Fibroblast of lung (primary cell): ENCODE measurements at regions not wholly inside any gene's neighbourhood (a gene's known extent, or its start where the extent isn't known, plus 50 kb on each side); places are given as distances from the start of the nearest gene placed in this dataset.
A peak's percentile ranks its signal among the peaks of the same experiment; 100 is the strongest.
"Not testable (repeated sequence)": the region's sequence is repeated elsewhere in the genome, so short reads cannot be mapped to it uniquely, and the experiment has no call there.

ENCODE experiments used
- DNase-seq, 2 donors: peaks; one replicate each; pipeline versions ENCODE4 v3.0.0 to v3.0.0-alpha.2; 2010; ENCODE audit warnings: low read depth in 2 of 2
- H2AFZ ChIP-seq: 2 replicates; pipeline ENCODE4 v1.5.1; 2012; ENCODE audit warnings: low read length, control low read depth, inconsistent platforms
- H3K27ac ChIP-seq: 2 replicates; pipeline ENCODE4 v1.5.1; 2011; ENCODE audit warnings: low read length, control low read depth; ENCODE audit not compliant: insufficient read depth
- H3K27me3 ChIP-seq: 2 replicates; pipeline ENCODE4 v1.5.1; 2011; ENCODE audit warnings: mild to moderate bottlenecking, low read length; ENCODE audit not compliant: control insufficient read depth, insufficient read depth
- H3K36me3 ChIP-seq: 2 replicates; pipeline ENCODE4 v1.5.1; 2011; ENCODE audit warnings: low read length; ENCODE audit not compliant: control insufficient read depth, insufficient read depth
- H3K4me1 ChIP-seq: 2 replicates; pipeline ENCODE4 v1.5.1; 2011; ENCODE audit warnings: low read length; ENCODE audit not compliant: control insufficient read depth, insufficient read depth; ENCODE audit errors: extremely low read depth
- H3K4me2 ChIP-seq: 2 replicates; pipeline ENCODE4 v1.5.1; 2011; ENCODE audit warnings: low read length, control low read depth; ENCODE audit not compliant: insufficient read depth; ENCODE audit errors: extremely low read depth
- H3K4me3 ChIP-seq, 4 experiments: fragments of 200-600 bp in 1 of 4; sonication (generic) in 1 of 4; replicated peaks in 1 of 4; 2 replicates each; pipeline ENCODE4 v1.5.1; 2011 to 2016; ENCODE audit warnings: low read length in 4 of 4, low read depth in 3 of 4, mild to moderate bottlenecking in 3 of 4, control low read depth in 2 of 4, inconsistent platforms in 1 of 4, mixed read lengths in 1 of 4; ENCODE audit not compliant: insufficient read depth in 1 of 4; ENCODE audit errors: control extremely low read depth in 1 of 4
- H3K79me2 ChIP-seq: 2 replicates; pipeline ENCODE4 v1.5.1; 2012; ENCODE audit warnings: mild to moderate bottlenecking, low read length, inconsistent platforms; ENCODE audit not compliant: control insufficient read depth, insufficient read depth
- H3K9ac ChIP-seq: 2 replicates; pipeline ENCODE4 v1.5.1; 2011; ENCODE audit warnings: mild to moderate bottlenecking, low read length, control low read depth; ENCODE audit not compliant: insufficient read depth
- H3K9me3 ChIP-seq: 2 replicates; pipeline ENCODE4 v1.5.1; 2012; ENCODE audit warnings: low read depth, low read length; ENCODE audit not compliant: control insufficient read depth, insufficient read depth
- H4K20me1 ChIP-seq: 2 replicates; pipeline ENCODE4 v1.5.1; 2011; ENCODE audit warnings: low read length; ENCODE audit not compliant: control insufficient read depth, insufficient read depth; ENCODE audit errors: extremely low read depth
- CTCF ChIP-seq, 2 donors: IDR thresholded peaks in 1 of 2; conservative IDR thresholded peaks in 1 of 2; 1 replicate in 1 of 2; 2 replicates in 1 of 2; pipeline ENCODE4 v1.5.1; 2011 to 2012; ENCODE audit warnings: low read length in 2 of 2, control low read depth in 1 of 2, inconsistent platforms in 1 of 2, low read depth in 1 of 2, mild to moderate bottlenecking in 1 of 2
- EZH2 ChIP-seq: IDR thresholded peaks from 2 replicates; pipeline ENCODE4 v1.5.1; 2012; ENCODE audit warnings: low read length, control low read depth, mild to moderate bottlenecking; ENCODE audit errors: missing control alignments

- DNase-seq = no peak
- Histone ChIP-seq H3K79me2 (no peaks in the 10 kb centered on the region), H3K27me3 (no peaks in the 10 kb centered on the region), H2AFZ (no peak overlapping the region), H3K4me3 (no peak overlapping the region), H3K36me3 (no peaks in the 10 kb centered on the region), H4K20me1 (no peaks in the 10 kb centered on the region), H3K9ac (no peak overlapping the region), H3K4me2 (no peak overlapping the region), H3K9me3 (no peaks in the 10 kb centered on the region), H3K27ac (no peak overlapping the region), H3K4me1 (no peaks in the 10 kb centered on the region)
- TF ChIP-seq EZH2 (no peak), CTCF (conservative IDR thresholded peaks at IDR 0.05 in 1 of 2, IDR thresholded peaks at IDR 0.05 in 1 of 2; ENCODE audit: low read depth in 1 of 2, low read length in 2 of 2) (no peak)
These were observed 71.8 kb downstream of the TNFAIP3 start for GRCh38 chr6:137938770-137939379.

- no peak overlapping the region for H3K27ac ChIP-seq
- TF ChIP-seq CTCF (conservative IDR thresholded peaks at IDR 0.05 in 1 of 2, IDR thresholded peaks at IDR 0.05 in 1 of 2; ENCODE audit: low read depth in 1 of 2, low read length in 2 of 2) = no peak
- TF ChIP-seq EZH2 = no peak
- no peak overlapping the region for H3K9ac ChIP-seq
- DNase-seq = no peak
- H3K36me3 ChIP-seq = no peaks in the 10 kb centered on the region
- no peaks in the 10 kb centered on the region for H3K9me3 ChIP-seq
- H3K27me3 ChIP-seq = no peaks in the 10 kb centered on the region
- no peak overlapping the region for H3K4me2 ChIP-seq
- H4K20me1 ChIP-seq = no peaks in the 10 kb centered on the region
- no peaks in the 10 kb centered on the region for H3K4me1 ChIP-seq
- H2AFZ ChIP-seq = no peak overlapping the region
- no peaks in the 10 kb centered on the region for H3K79me2 ChIP-seq
- H3K4me3 ChIP-seq = no peak overlapping the region
These were observed 74.9 kb downstream of the TNFAIP3 start for GRCh38 chr6:137941995-137942394.

- no peak for TF ChIP-seq EZH2
- no peak for TF ChIP-seq CTCF (conservative IDR thresholded peaks at IDR 0.05 in 1 of 2, IDR thresholded peaks at IDR 0.05 in 1 of 2; ENCODE audit: low read depth in 1 of 2, low read length in 2 of 2)
- H2AFZ ChIP-seq = no peak overlapping the region
These were observed 75.7 kb downstream of the TNFAIP3 start for GRCh38 chr6:137942736-137943135.

GRCh38 chr6:137944381-137944780 is 77.3 kb downstream of the TNFAIP3 start:
- H3K27ac ChIP-seq, H3K79me2 ChIP-seq, H3K36me3 ChIP-seq, H3K9ac ChIP-seq, H4K20me1 ChIP-seq, H3K9me3 ChIP-seq, DNase-seq, H3K27me3 ChIP-seq, H2AFZ ChIP-seq, H3K4me3 ChIP-seq, H3K4me1 ChIP-seq: not testable (repeated sequence)
- H3K4me2 ChIP-seq = peak overlapping the region; percentile 54

More at GRCh38 chr6:137942736-137943135, 75.7 kb downstream of the TNFAIP3 start:
- Histone ChIP-seq H3K27ac (no peak overlapping the region), H3K4me3 (no peak overlapping the region), H3K9ac (no peak overlapping the region), H3K79me2 (no peaks in the 10 kb centered on the region), H4K20me1 (no peaks in the 10 kb centered on the region), H3K36me3 (no peaks in the 10 kb centered on the region), H3K4me2 (no peak overlapping the region), H3K27me3 (no peaks in the 10 kb centered on the region), H3K9me3 (no peaks in the 10 kb centered on the region), H3K4me1 (no peaks in the 10 kb centered on the region)
- DNase-seq = no peak
